Smooth muscle cell (in vitro differentiated cells): ENCODE measurements at regions not wholly inside any gene's neighbourhood (a gene's known extent, or its start where the extent isn't known, plus 50 kb on each side); places are given as distances from the start of the nearest gene placed in this dataset.

Experiments
- DNase-seq: peaks from one replicate; lab custom pipeline; 2025; ENCODE audit not compliant: unreplicated experiment; lab: John Stamatoyannopoulos, UW
- H2AFZ ChIP-seq: fragments of 200-600 bp; sonication (generic); 2 replicates; pipeline ENCODE4 v1.6.0; 2016; ENCODE audit warnings: antibody characterized with exemption, low read depth, mild to moderate bottlenecking
- H3F3A ChIP-seq: fragments of 200-600 bp; sonication (generic); 2 replicates; pipeline ENCODE4 v1.6.0; 2017; ENCODE audit warnings: antibody characterized with exemption, low read depth
- H3K27ac ChIP-seq: fragments of 200-600 bp; sonication (generic); 2 replicates; pipeline ENCODE4 v1.5.1; 2016; ENCODE audit warnings: low read depth, mild to moderate bottlenecking
- H3K27me3 ChIP-seq: fragments of 200-600 bp; sonication (generic); 2 replicates; pipeline ENCODE4 v1.6.1; 2016; ENCODE audit warnings: low read depth, mild to moderate bottlenecking
- H3K36me3 ChIP-seq: fragments of 200-600 bp; sonication (generic); 2 replicates; pipeline ENCODE4 v1.5.1; 2016; ENCODE audit warnings: low read depth
- H3K4me1 ChIP-seq: fragments of 200-600 bp; sonication (generic); 2 replicates; pipeline ENCODE4 v1.5.1; 2016; ENCODE audit warnings: low read depth
- H3K4me2 ChIP-seq: fragments of 200-600 bp; sonication (generic); 2 replicates; pipeline ENCODE4 v1.6.0; 2016; ENCODE audit warnings: mild to moderate bottlenecking
- H3K4me3 ChIP-seq: fragments of 200-600 bp; sonication (generic); 2 replicates; pipeline ENCODE4 v1.5.1; 2016; ENCODE audit warnings: mild to moderate bottlenecking
- H3K79me2 ChIP-seq: fragments of 200-600 bp; sonication (generic); 2 replicates; pipeline ENCODE4 v1.6.0; 2016; ENCODE audit warnings: low read depth, mild to moderate bottlenecking
- H3K9ac ChIP-seq: fragments of 200-600 bp; sonication (generic); 2 replicates; pipeline ENCODE4 v1.6.0; 2016; ENCODE audit warnings: low read depth
- H3K9me3 ChIP-seq: fragments of 200-600 bp; sonication (generic); replicated peaks from 2 replicates; pipeline ENCODE4 v1.5.1; 2016; ENCODE audit warnings: low read depth
- H4K20me1 ChIP-seq: fragments of 200-600 bp; sonication (generic); 2 replicates; pipeline ENCODE4 v1.6.0; 2016; ENCODE audit warnings: low read depth
- WGBS: methylation state at CpG from one replicate; pipeline ENCODE4 v1.1.7; 2016; ENCODE audit warnings: low lambda C conversion rate; 5-methylcytosine and 5-hydroxymethylcytosine counted together
- TF ChIP-seq, protein P1 (sequence below): fragments of 200-600 bp; sonication (generic); IDR thresholded peaks from 2 replicates; pipeline ENCODE4 v1.5.1; 2017; ENCODE audit warnings: borderline replicate concordance, mild to moderate bottlenecking, antibody characterized with exemption; ENCODE audit not compliant: insufficient read depth, poor library complexity, severe bottlenecking

DNA sequence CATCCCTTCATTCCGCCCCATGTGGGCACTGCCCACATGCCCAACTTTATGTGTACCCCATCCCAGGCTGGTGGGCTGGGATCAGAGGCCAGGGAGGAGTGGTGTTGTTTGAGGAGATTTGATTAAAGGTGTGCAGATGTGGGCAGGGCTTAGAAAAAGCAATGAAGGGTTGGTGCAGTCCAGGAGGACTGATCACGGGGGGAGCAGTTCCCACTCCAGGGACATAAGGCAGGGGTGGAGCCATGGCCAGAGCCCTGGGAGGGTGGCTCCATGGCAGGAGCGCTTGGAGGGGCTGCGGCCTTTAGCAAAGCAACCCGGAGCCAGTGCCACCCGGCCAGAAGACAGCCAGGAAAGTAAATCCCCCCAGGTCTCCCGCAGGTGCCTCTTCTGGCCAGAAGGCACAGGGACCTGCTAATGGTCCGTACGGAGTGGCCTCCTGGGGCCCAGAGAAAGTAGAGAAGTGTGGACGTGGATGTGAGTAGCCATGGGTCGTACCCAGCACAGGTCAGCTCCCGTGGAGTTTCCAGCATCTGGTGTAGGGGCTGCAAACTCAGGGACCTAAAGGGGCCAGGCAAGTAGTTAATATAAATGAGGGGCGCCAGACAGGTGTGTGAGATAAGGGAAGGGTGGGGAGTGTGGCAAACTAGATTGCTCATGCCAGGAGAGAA, 62.1 kb upstream of the APCDD1L start:
- H3K9me3 ChIP-seq = no peaks in the 10 kb centered on the region
- H3F3A ChIP-seq = no peaks in the 10 kb centered on the region
- no peak overlapping the region for H3K4me2 ChIP-seq
- no peak overlapping the region for H3K9ac ChIP-seq
- no peaks in the 10 kb centered on the region for H3K27me3 ChIP-seq
- no peak overlapping the region for H3K27ac ChIP-seq
- H4K20me1 ChIP-seq = no peaks in the 10 kb centered on the region
- no peaks in the 10 kb centered on the region for H3K36me3 ChIP-seq
- DNase-seq = no peak
- TF ChIP-seq, protein P1, sequence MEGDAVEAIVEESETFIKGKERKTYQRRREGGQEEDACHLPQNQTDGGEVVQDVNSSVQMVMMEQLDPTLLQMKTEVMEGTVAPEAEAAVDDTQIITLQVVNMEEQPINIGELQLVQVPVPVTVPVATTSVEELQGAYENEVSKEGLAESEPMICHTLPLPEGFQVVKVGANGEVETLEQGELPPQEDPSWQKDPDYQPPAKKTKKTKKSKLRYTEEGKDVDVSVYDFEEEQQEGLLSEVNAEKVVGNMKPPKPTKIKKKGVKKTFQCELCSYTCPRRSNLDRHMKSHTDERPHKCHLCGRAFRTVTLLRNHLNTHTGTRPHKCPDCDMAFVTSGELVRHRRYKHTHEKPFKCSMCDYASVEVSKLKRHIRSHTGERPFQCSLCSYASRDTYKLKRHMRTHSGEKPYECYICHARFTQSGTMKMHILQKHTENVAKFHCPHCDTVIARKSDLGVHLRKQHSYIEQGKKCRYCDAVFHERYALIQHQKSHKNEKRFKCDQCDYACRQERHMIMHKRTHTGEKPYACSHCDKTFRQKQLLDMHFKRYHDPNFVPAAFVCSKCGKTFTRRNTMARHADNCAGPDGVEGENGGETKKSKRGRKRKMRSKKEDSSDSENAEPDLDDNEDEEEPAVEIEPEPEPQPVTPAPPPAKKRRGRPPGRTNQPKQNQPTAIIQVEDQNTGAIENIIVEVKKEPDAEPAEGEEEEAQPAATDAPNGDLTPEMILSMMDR = no peak
- 80% methylated on average over 13 of the region's 13 CpGs for WGBS
- H3K79me2 ChIP-seq = no peaks in the 10 kb centered on the region
- H3K4me1 ChIP-seq = no peaks in the 10 kb centered on the region
- H2AFZ ChIP-seq = no peak overlapping the region
- no peak overlapping the region for H3K4me3 ChIP-seq

DNA sequence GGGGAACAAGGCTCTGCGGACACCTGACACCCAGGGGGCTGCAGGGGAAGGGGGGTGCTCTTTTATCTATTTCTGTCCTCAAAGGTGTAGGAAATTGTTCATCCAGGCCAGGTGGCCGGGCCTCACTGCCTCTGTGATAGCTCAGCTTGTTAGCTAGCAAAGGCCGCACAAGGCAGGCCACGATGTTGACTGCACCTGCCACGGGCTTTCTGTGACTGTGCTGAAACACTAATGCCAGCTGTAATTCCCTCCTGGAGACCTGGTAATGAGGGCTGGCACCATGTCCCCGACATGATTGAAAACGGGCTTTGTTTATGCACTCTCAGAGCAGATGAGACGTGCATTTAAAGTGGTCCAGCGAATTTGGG, 61.4 kb upstream of the APCDD1L start:
- H4K20me1 ChIP-seq = no peaks in the 10 kb centered on the region
- H3K27me3 ChIP-seq = no peaks in the 10 kb centered on the region
- H3K4me1 ChIP-seq = peaks cover 1% of the 10 kb centered on the region
- no peaks in the 10 kb centered on the region for H3K9me3 ChIP-seq
- no peak overlapping the region for H2AFZ ChIP-seq
- H3K36me3 ChIP-seq = no peaks in the 10 kb centered on the region
- H3F3A ChIP-seq = no peaks in the 10 kb centered on the region
- WGBS = 93% methylated on average over 9 of the region's 9 CpGs
- no peak for DNase-seq
- H3K4me2 ChIP-seq = no peak overlapping the region
- H3K79me2 ChIP-seq = no peaks in the 10 kb centered on the region
- H3K27ac ChIP-seq = no peak overlapping the region
- H3K9ac ChIP-seq = no peak overlapping the region
- TF ChIP-seq, protein P1 = no peak
- H3K4me3 ChIP-seq = no peak overlapping the region

DNA sequence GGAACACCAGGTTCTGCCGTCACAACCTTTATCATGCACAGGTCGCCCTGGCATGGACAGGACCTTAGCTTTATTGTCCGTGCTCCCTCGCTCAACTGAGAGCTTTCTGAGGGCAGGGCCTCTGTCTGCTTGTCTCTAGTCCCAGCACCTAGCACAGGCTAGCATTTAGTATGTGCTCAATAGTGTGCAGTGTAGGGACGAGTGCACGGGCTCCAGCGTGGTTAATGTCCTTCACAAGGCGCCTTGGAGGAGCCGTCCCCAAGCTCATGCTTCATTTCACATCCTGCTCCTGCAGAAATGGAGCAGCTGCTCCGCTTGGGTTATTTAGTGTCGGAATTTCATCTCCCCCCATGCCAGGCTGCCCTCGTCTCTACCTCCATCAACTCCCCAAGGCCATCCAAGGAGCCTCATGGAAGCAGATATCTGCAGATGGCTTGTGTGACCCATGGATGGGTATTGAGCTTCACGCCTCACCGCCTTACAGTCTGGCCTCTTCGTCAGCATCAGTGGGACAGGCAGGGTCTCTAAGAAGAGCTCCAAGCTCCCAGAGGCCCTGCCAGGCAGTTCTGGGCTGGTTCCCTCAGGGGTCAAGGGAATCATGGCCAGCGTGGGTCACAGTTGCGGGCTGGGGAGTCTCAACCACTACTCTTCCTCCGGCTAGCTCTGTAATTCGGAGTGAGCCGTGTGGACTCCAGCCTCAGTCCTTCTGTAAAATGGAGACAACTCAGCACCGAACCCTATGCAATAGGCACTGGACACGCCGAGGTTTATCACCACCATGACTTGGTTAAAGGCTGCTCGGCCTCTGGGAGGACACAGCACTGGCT, 60.8 kb upstream of the APCDD1L start:
- no peak overlapping the region for H3K9ac ChIP-seq
- H3F3A ChIP-seq = no peaks in the 10 kb centered on the region
- DNase-seq = no peak
- H3K4me3 ChIP-seq = no peak overlapping the region
- TF ChIP-seq, protein P1 = no peak
- H2AFZ ChIP-seq = no peak overlapping the region
- no peaks in the 10 kb centered on the region for H4K20me1 ChIP-seq
- H3K4me2 ChIP-seq = no peak overlapping the region
- H3K36me3 ChIP-seq = no peaks in the 10 kb centered on the region
- peaks cover 4% of the 10 kb centered on the region for H3K4me1 ChIP-seq
- H3K9me3 ChIP-seq = no peaks in the 10 kb centered on the region
- no peaks in the 10 kb centered on the region for H3K27me3 ChIP-seq
- 90% methylated on average over 24 of the region's 24 CpGs for WGBS
- H3K79me2 ChIP-seq = no peaks in the 10 kb centered on the region
- no peak overlapping the region for H3K27ac ChIP-seq

DNA sequence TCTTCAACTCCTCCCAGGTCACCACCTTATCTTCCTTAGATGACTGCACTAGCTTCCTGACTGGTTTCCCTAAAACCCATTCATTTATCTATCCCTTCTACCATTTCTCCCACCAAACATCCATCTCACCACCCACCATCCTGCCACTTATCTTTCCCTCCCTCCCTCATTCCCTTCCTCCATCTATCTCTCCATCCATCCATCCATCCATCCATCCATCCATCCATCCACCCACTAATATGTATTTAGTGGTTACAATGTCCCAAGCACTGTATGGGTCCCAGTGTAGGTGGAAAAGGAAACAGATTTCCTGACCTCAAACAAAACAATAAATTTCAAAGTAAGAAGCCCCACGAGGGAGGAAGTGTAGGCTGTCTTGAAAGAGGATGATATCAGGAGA, 59.3 kb upstream of the APCDD1L start:
- H3K9me3 ChIP-seq = no peaks in the 10 kb centered on the region
- H3F3A ChIP-seq = no peaks in the 10 kb centered on the region
- 61% methylated on average over 1 of the region's 1 CpG for WGBS
- H2AFZ ChIP-seq = no peak overlapping the region
- no peak overlapping the region for H3K4me2 ChIP-seq
- no peaks in the 10 kb centered on the region for H3K27me3 ChIP-seq
- H3K27ac ChIP-seq = no peak overlapping the region
- no peaks in the 10 kb centered on the region for H4K20me1 ChIP-seq
- TF ChIP-seq, protein P1 = no peak
- no peak overlapping the region for H3K4me3 ChIP-seq
- no peak for DNase-seq
- H3K36me3 ChIP-seq = no peaks in the 10 kb centered on the region
- H3K79me2 ChIP-seq = no peaks in the 10 kb centered on the region
- peaks cover 4% of the 10 kb centered on the region for H3K4me1 ChIP-seq
- H3K9ac ChIP-seq = no peak overlapping the region
